Neuronal stem cell (in vitro differentiated cells): ENCODE measurements at regions not wholly inside any gene's neighbourhood (a gene's known extent, or its start where the extent isn't known, plus 50 kb on each side); places are given as distances from the start of the nearest gene placed in this dataset.

ENCODE experiments used
- DNase-seq: peaks from one replicate; pipeline ENCODE4 v3.0.0-alpha.2; 2013; ENCODE audit warnings: low spot score
- H2AFZ ChIP-seq: one replicate; pipeline ENCODE4 v1.6.1; 2013; ENCODE audit warnings: mild to moderate bottlenecking, low read length, inconsistent platforms
- H2AK5ac ChIP-seq: 2 replicates; pipeline ENCODE4 v1.6.1; 2013; ENCODE audit warnings: low read depth, mild to moderate bottlenecking, inconsistent platforms, low read length, moderate library complexity, mixed read lengths
- H2BK120ac ChIP-seq: 2 replicates; pipeline ENCODE4 v1.6.1; 2013; ENCODE audit warnings: low read depth, mild to moderate bottlenecking, inconsistent platforms, low read length, moderate library complexity, mixed read lengths
- H2BK12ac ChIP-seq: one replicate; pipeline ENCODE4 v1.6.1; 2013; ENCODE audit warnings: low read length, inconsistent platforms
- H2BK15ac ChIP-seq: 2 replicates; pipeline ENCODE4 v1.6.1; 2013; ENCODE audit warnings: mild to moderate bottlenecking, low read length, inconsistent platforms, mixed read lengths
- H2BK5ac ChIP-seq: one replicate; pipeline ENCODE4 v1.6.1; 2013; ENCODE audit warnings: inconsistent platforms, mild to moderate bottlenecking, low read length, moderate library complexity
- H3K14ac ChIP-seq: one replicate; pipeline ENCODE4 v1.6.1; 2013; ENCODE audit warnings: low read length, inconsistent platforms
- H3K18ac ChIP-seq: 2 replicates; pipeline ENCODE4 v1.6.1; 2013; ENCODE audit warnings: low read length, inconsistent platforms
- H3K23ac ChIP-seq: 2 replicates; pipeline ENCODE4 v1.6.1; 2013; ENCODE audit warnings: low read depth, mild to moderate bottlenecking, mixed read lengths, low read length, inconsistent platforms; ENCODE audit not compliant: poor library complexity
- H3K27ac ChIP-seq: replicated peaks from 3 replicates; pipeline ENCODE4 v1.5.1; 2013; ENCODE audit warnings: low read length, inconsistent platforms
- H3K27me3 ChIP-seq, 3 experiments: 2 replicates each; pipeline ENCODE4 v1.6.1; 2013; ENCODE audit warnings: low read length in 3 of 3, mild to moderate bottlenecking in 2 of 3, inconsistent platforms in 1 of 3, low read depth in 1 of 3, mixed read lengths in 1 of 3, moderate library complexity in 1 of 3; ENCODE audit not compliant: control insufficient read depth in 3 of 3, insufficient read depth in 3 of 3
- H3K36me3 ChIP-seq, 2 donors: replicated peaks in 1 of 2; 2 replicates each; pipeline ENCODE4 v1.6.1; 2013; ENCODE audit warnings: low read length in 2 of 2; ENCODE audit not compliant: control insufficient read depth in 2 of 2, insufficient read depth in 2 of 2
- H3K4ac ChIP-seq: 2 replicates; pipeline ENCODE4 v1.6.1; 2013; ENCODE audit warnings: inconsistent platforms, mild to moderate bottlenecking, low read length, moderate library complexity
- H3K4me1 ChIP-seq, 2 donors: 1 replicate in 1 of 2; 2 replicates in 1 of 2; pipeline ENCODE4 v1.6.1; 2013; ENCODE audit warnings: low read length in 2 of 2, low read depth in 1 of 2; ENCODE audit not compliant: control insufficient read depth in 2 of 2, insufficient read depth in 1 of 2
- H3K4me2 ChIP-seq: one replicate; pipeline ENCODE4 v1.6.1; 2013; ENCODE audit warnings: mild to moderate bottlenecking, low read length, inconsistent platforms; ENCODE audit not compliant: insufficient read depth, poor library complexity, severe bottlenecking
- H3K4me3 ChIP-seq, 2 donors: 2 replicates each; pipeline ENCODE4 v1.5.1; 2013; ENCODE audit warnings: low read length in 2 of 2, mild to moderate bottlenecking in 2 of 2, inconsistent platforms in 1 of 2, moderate library complexity in 1 of 2
- H3K79me1 ChIP-seq: one replicate; pipeline ENCODE4 v1.6.1; 2013; ENCODE audit warnings: low read depth, mild to moderate bottlenecking, inconsistent platforms, low read length, moderate library complexity
- H3K9ac ChIP-seq: one replicate; pipeline ENCODE4 v1.6.1; 2013; ENCODE audit warnings: mild to moderate bottlenecking, low read depth, low read length, inconsistent platforms; ENCODE audit not compliant: poor library complexity
- H3K9me3 ChIP-seq, 2 donors: replicated peaks in 1 of 2; 2 replicates each; pipeline versions ENCODE3 to v1.6.1; 2013; ENCODE audit warnings: low read length in 2 of 2, mild to moderate bottlenecking in 2 of 2, inconsistent platforms in 1 of 2, low read depth in 1 of 2, mixed read lengths in 1 of 2, moderate library complexity in 1 of 2; ENCODE audit not compliant: control insufficient read depth in 2 of 2, insufficient read depth in 1 of 2
- H4K8ac ChIP-seq: one replicate; pipeline ENCODE4 v1.6.1; 2013; ENCODE audit warnings: low read depth, mild to moderate bottlenecking, inconsistent platforms, low read length, moderate library complexity
- H4K91ac ChIP-seq: one replicate; pipeline ENCODE4 v1.6.1; 2013; ENCODE audit warnings: low read length, low read depth, mild to moderate bottlenecking, inconsistent platforms; ENCODE audit not compliant: poor library complexity
- WGBS, 2 donors: extraction: QIAGEN DNeasy Blood & Tissue Kit; methylation state at CpG; one replicate each; pipeline ENCODE4 v1.1.7; 2013; ENCODE audit warnings: missing lambda C conversion rate in 2 of 2, mixed read lengths in 1 of 2; ENCODE audit not compliant: insufficient read length in 2 of 2, insufficient replicate concordance in 1 of 2; ENCODE audit errors: extremely low coverage in 2 of 2; 5-methylcytosine and 5-hydroxymethylcytosine counted together

DNA sequence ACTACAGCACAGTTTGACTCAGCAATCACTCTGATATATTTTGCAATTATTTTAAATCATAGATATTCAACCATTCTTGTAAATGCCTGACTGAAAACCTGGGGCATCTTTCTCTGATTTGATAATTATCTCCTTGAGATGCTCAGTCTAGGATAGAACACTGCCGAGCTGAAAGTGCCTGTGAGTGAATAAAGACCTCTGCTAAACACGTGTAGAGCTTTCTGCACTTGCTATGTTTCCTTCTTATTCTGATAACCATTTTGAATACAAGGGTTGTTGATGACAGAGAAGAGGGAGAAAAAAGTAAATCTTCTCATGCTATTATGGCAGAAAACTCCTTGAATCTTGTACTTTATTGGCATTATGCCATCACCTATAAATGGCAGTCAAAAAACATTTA is 1843.4 kb upstream of the IGFBP7 start:
- Histone ChIP-seq H3K9ac (no peak overlapping the region), H2BK120ac (no peak overlapping the region), H3K4ac (no peak overlapping the region), H3K14ac (no peak overlapping the region), H3K9me3 (no peaks in the 10 kb centered on the region), H4K8ac (no peak overlapping the region), H3K27me3 (no peaks in the 10 kb centered on the region), H3K27ac (no peak overlapping the region), H2AFZ (no peak overlapping the region), H4K91ac (no peak overlapping the region), H3K4me1 (no peaks in the 10 kb centered on the region), H3K23ac (no peak overlapping the region), H3K4me3 (no peak overlapping the region), H3K79me1 (no peaks in the 10 kb centered on the region), H3K18ac (no peak overlapping the region), H2BK12ac (no peak overlapping the region), H2BK15ac (no peak overlapping the region), H2AK5ac (no peak overlapping the region), H3K36me3 (no peaks in the 10 kb centered on the region), H3K4me2 (no peak overlapping the region), H2BK5ac (no peak overlapping the region)
- no peak for DNase-seq
- WGBS, 2 donors: no CpG with 5 or more reads among the region's 2 CpGs

DNA sequence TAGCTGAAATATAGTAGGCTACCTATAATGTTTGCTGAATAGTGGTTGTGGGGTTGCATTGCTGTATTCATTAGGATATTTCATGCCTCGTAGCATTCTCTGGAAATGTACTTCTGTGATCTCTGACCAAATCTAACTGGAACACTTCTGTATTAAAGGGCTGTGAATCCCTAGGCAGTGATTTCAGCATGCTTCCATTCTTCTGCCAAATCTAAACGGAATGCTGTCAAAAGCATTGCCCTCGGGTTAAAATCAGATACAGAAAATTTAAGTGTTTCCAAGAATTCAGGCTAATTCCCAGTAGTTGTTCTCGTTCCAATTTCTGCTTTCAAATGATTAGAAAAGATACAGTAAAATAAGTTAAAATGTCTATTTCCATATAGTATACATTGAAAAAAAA is 1847.5 kb upstream of the IGFBP7 start:
- no CpG with 5 or more reads among the region's 4 CpGs for WGBS, 2 donors
- Histone ChIP-seq H4K91ac (no peak overlapping the region), H3K4me3 (no peak overlapping the region), H2BK12ac (no peak overlapping the region), H3K18ac (no peak overlapping the region), H3K27me3 (no peaks in the 10 kb centered on the region), H2BK5ac (no peak overlapping the region), H4K8ac (no peak overlapping the region), H3K4me1 (no peaks in the 10 kb centered on the region), H3K79me1 (no peaks in the 10 kb centered on the region), H3K23ac (no peak overlapping the region), H2AK5ac (no peak overlapping the region), H3K9ac (no peak overlapping the region), H3K27ac (no peak overlapping the region), H2BK15ac (no peak overlapping the region), H3K9me3 (no peaks in the 10 kb centered on the region), H3K14ac (no peak overlapping the region), H3K4me2 (no peak overlapping the region), H2BK120ac (no peak overlapping the region), H3K4ac (no peak overlapping the region), H2AFZ (no peak overlapping the region), H3K36me3 (no peaks in the 10 kb centered on the region)
- no peak for DNase-seq

DNA sequence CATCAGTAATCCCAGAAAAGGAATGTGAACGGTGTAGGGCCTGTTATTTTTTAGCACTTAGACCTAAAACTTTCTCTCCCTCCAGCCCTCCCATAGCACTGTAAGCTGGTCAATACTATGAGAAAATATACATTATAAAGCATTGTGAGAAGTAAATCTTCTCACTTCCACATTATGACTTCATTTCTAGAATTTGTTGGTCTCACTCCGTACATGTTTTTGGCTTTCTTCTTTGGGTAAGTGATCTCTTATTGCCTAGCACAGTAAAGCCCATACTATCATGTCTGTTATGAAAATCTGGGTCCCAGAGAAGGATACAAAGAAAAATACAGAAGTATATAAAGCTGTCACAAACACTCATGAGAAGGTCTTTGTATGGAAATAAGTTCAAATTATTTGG is 1851.1 kb upstream of the IGFBP7 start:
- Histone ChIP-seq H3K36me3 (no peaks in the 10 kb centered on the region), H3K14ac (no peak overlapping the region), H3K27me3 (no peaks in the 10 kb centered on the region), H3K18ac (no peak overlapping the region), H3K23ac (no peak overlapping the region), H3K27ac (no peak overlapping the region), H4K91ac (no peak overlapping the region), H2BK12ac (no peak overlapping the region), H2AK5ac (no peak overlapping the region), H3K9me3 (no peaks in the 10 kb centered on the region), H3K4me3 (no peak overlapping the region), H2AFZ (no peak overlapping the region), H3K9ac (no peak overlapping the region), H3K4me2 (no peak overlapping the region), H4K8ac (no peak overlapping the region), H3K4ac (no peak overlapping the region), H3K4me1 (no peaks in the 10 kb centered on the region), H2BK5ac (no peak overlapping the region), H2BK15ac (no peak overlapping the region), H2BK120ac (no peak overlapping the region), H3K79me1 (no peaks in the 10 kb centered on the region)
- no CpG with 5 or more reads among the region's 2 CpGs for WGBS, 2 donors
- DNase-seq: no peak

DNA sequence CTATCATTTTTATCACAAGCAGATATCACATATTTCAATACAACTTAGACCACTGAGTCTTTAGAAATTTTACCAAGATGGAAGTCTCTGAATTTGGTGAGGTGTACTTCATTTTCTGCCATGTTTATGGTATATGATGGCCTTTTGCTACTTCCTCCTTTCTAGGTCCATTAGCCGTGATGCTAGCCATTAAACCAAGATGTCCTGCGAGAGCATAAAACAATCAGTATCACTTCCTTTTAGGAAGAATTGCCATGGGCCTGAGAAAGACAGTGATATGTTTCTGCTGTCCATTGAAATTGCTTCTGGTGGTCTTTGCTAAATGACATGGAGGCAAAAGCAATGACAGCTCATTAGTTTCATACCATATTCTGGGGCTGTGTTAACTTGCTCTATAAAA is 1851.7 kb upstream of the IGFBP7 start:
- H3K27me3 ChIP-seq: no peaks in the 10 kb centered on the region
- no peak overlapping the region for H3K23ac ChIP-seq
- H2BK15ac ChIP-seq: no peak overlapping the region
- no peak for DNase-seq
- no peak overlapping the region for H3K27ac ChIP-seq
- H3K18ac ChIP-seq: no peak overlapping the region
- H2BK120ac ChIP-seq: no peak overlapping the region
- H3K14ac ChIP-seq: no peak overlapping the region
- no peak overlapping the region for H3K4me2 ChIP-seq
- H3K4me1 ChIP-seq: no peaks in the 10 kb centered on the region
- no peak overlapping the region for H3K4ac ChIP-seq
- no peak overlapping the region for H3K9ac ChIP-seq
- no peak overlapping the region for H2AK5ac ChIP-seq
- no peaks in the 10 kb centered on the region for H3K36me3 ChIP-seq
- no peaks in the 10 kb centered on the region for H3K79me1 ChIP-seq
- no peak overlapping the region for H2BK5ac ChIP-seq
- no peak overlapping the region for H2BK12ac ChIP-seq
- no CpG with 5 or more reads among the region's 2 CpGs for WGBS, 2 donors
- H3K9me3 ChIP-seq: no peaks in the 10 kb centered on the region
- H2AFZ ChIP-seq: no peak overlapping the region
- H4K8ac ChIP-seq: no peak overlapping the region
- H3K4me3 ChIP-seq: no peak overlapping the region
- no peak overlapping the region for H4K91ac ChIP-seq
